ENCODE measurements at regions not wholly inside any gene's neighbourhood (a gene's known extent, or its start where the extent isn't known, plus 50 kb on each side); places are given as distances from the start of the nearest gene placed in this dataset.

- no peak for DNase-seq (ENCODE audit: low read depth in 1 of 2, low spot score in 1 of 2)
- Histone ChIP-seq H3K27me3 (no peaks in the 10 kb centered on the region), H3K4me1 (ENCODE audit: low read depth) (no peaks in the 10 kb centered on the region), H3K36me3 (no peaks in the 10 kb centered on the region), H3K4me3 (no peak overlapping the region), H3K9me3 (ENCODE audit: low read depth) (no peaks in the 10 kb centered on the region), H3K27ac (no peak overlapping the region)
- TF ChIP-seq CTCF (IDR thresholded peaks at IDR 0.05; ENCODE audit: low read depth, low read length), result no peak
Observed at GRCh38 chr3:152060701-152061100, 187.3 kb downstream of the SUCNR1 start.

- Histone ChIP-seq H3K36me3 (no peaks in the 10 kb centered on the region), H3K9me3 (ENCODE audit: low read depth) (no peaks in the 10 kb centered on the region), H3K4me3 (no peak overlapping the region), H3K27me3 (no peaks in the 10 kb centered on the region), H3K4me1 (ENCODE audit: low read depth) (no peaks in the 10 kb centered on the region), H3K27ac (no peak overlapping the region)
- TF ChIP-seq CTCF (IDR thresholded peaks at IDR 0.05; ENCODE audit: low read depth, low read length), result no peak
- DNase-seq (ENCODE audit: low read depth in 1 of 2, low spot score in 1 of 2), result no peak
Observed at GRCh38 chr3:152061296-152061695, 187.9 kb downstream of the SUCNR1 start.

- TF ChIP-seq CTCF (IDR thresholded peaks at IDR 0.05; ENCODE audit: low read depth, low read length), result no peak
- DNase-seq (ENCODE audit: low read depth in 1 of 2, low spot score in 1 of 2), result no peak
- H3K4me1 ChIP-seq (ENCODE audit: low read depth), result peaks cover 4% of the 10 kb centered on the region
Observed at GRCh38 chr3:152069871-152070270, 196.4 kb downstream of the SUCNR1 start.

GRCh38 chr3:152071315-152071714 is 197.4 kb upstream of the MBNL1 start:
- H3K27ac ChIP-seq, result no peak overlapping the region
- no peak for DNase-seq (ENCODE audit: low read depth in 1 of 2, low spot score in 1 of 2)
- no peak overlapping the region for H3K4me3 ChIP-seq
- H3K9me3 ChIP-seq (ENCODE audit: low read depth), result no peaks in the 10 kb centered on the region
- H3K36me3 ChIP-seq, result no peaks in the 10 kb centered on the region
- peaks cover 4% of the 10 kb centered on the region for H3K4me1 ChIP-seq (ENCODE audit: low read depth)
- no peaks in the 10 kb centered on the region for H3K27me3 ChIP-seq
- TF ChIP-seq CTCF (IDR thresholded peaks at IDR 0.05; ENCODE audit: low read depth, low read length), result no peak

More at GRCh38 chr3:152069871-152070270, 196.4 kb downstream of the SUCNR1 start:
- no peak overlapping the region for H3K4me3 ChIP-seq
- H3K27me3 ChIP-seq, result no peaks in the 10 kb centered on the region
- no peaks in the 10 kb centered on the region for H3K36me3 ChIP-seq
- no peaks in the 10 kb centered on the region for H3K9me3 ChIP-seq (ENCODE audit: low read depth)
- no peak overlapping the region for H3K27ac ChIP-seq

- Histone ChIP-seq H3K9me3 (ENCODE audit: low read depth) (no peaks in the 10 kb centered on the region), H3K4me1 (ENCODE audit: low read depth) (peaks cover 4% of the 10 kb centered on the region), H3K36me3 (no peaks in the 10 kb centered on the region), H3K4me3 (no peak overlapping the region), H3K27ac (no peak overlapping the region), H3K27me3 (no peaks in the 10 kb centered on the region)
- TF ChIP-seq CTCF (IDR thresholded peaks at IDR 0.05; ENCODE audit: low read depth, low read length), result peak; percentile 64
- DNase-seq (ENCODE audit: low read depth in 1 of 2, low spot score in 1 of 2), result peak; percentile 36 to 81
Observed at GRCh38 chr3:152071924-152072323, 196.8 kb upstream of the MBNL1 start.

- H3K27ac ChIP-seq, result no peak overlapping the region
Observed at GRCh38 chr3:152073267-152073666, 195.5 kb upstream of the MBNL1 start.

More at GRCh38 chr3:152073267-152073666, 195.5 kb upstream of the MBNL1 start:
- Histone ChIP-seq H3K4me1 (ENCODE audit: low read depth) (peaks cover 4% of the 10 kb centered on the region), H3K4me3 (no peak overlapping the region), H3K36me3 (no peaks in the 10 kb centered on the region), H3K27me3 (no peaks in the 10 kb centered on the region), H3K9me3 (ENCODE audit: low read depth) (no peaks in the 10 kb centered on the region)
- peak in 1 of 2 donors; percentile 69 for DNase-seq (ENCODE audit: low read depth in 1 of 2, low spot score in 1 of 2)
- TF ChIP-seq CTCF (IDR thresholded peaks at IDR 0.05; ENCODE audit: low read depth, low read length), result peak; percentile 13

Data from cardiac muscle cell (in vitro differentiated cells and primary cell).